Effector memory CD4-positive, alpha-beta T cell (primary cell): ENCODE measurements at regions not wholly inside any gene's neighbourhood (a gene's known extent, or its start where the extent isn't known, plus 50 kb on each side); places are given as distances from the start of the nearest gene placed in this dataset.
"Not testable (repeated sequence)": the region's sequence is repeated elsewhere in the genome, so short reads cannot be mapped to it uniquely, and the experiment has no call there.

Experiments
- DNase-seq, 3 donors: peaks; one replicate each; pipeline ENCODE4 v3.0.0-alpha.2; 2020
- H3K27ac ChIP-seq: 2 replicates; pipeline ENCODE4 v1.7.0; 2013; ENCODE audit warnings: mild to moderate bottlenecking, low read length, moderate library complexity; ENCODE audit not compliant: insufficient read depth, poor library complexity, severe bottlenecking
- H3K27me3 ChIP-seq: replicated peaks from 2 replicates; pipeline ENCODE4 v1.7.0; 2013; ENCODE audit warnings: mild to moderate bottlenecking, low read length; ENCODE audit not compliant: insufficient read depth, control insufficient read depth, poor library complexity, severe bottlenecking
- H3K36me3 ChIP-seq: 2 replicates; pipeline ENCODE4 v1.7.0; 2013; ENCODE audit warnings: mild to moderate bottlenecking, low read length, moderate library complexity; ENCODE audit not compliant: control insufficient read depth, insufficient read depth
- H3K4me1 ChIP-seq: 2 replicates; pipeline ENCODE4 v1.7.0; 2013; ENCODE audit warnings: low read length, mild to moderate bottlenecking; ENCODE audit not compliant: control insufficient read depth, insufficient read depth, poor library complexity, severe bottlenecking
- H3K4me3 ChIP-seq: 2 replicates; pipeline ENCODE4 v1.7.0; 2013; ENCODE audit warnings: low read length, low read depth, mild to moderate bottlenecking; ENCODE audit not compliant: insufficient read depth, poor library complexity, severe bottlenecking
- H3K9me3 ChIP-seq: 2 replicates; pipeline ENCODE4 v1.7.0; 2013; ENCODE audit warnings: mild to moderate bottlenecking, low read length, moderate library complexity; ENCODE audit not compliant: control insufficient read depth

- no peak for DNase-seq
Observed at GRCh38 chr5:71922584-71923106, 184.6 kb upstream of the MAP1B start.

GRCh38 chr5:71923755-71924154 is 183.5 kb upstream of the MAP1B start:
- Histone ChIP-seq H3K4me1 (no peaks in the 10 kb centered on the region), H3K36me3 (no peaks in the 10 kb centered on the region), H3K4me3 (no peak overlapping the region), H3K27me3 (no peaks in the 10 kb centered on the region), H3K27ac (no peak overlapping the region), H3K9me3 (no peaks in the 10 kb centered on the region)
- DNase-seq: no peak

More at GRCh38 chr5:71922584-71923106, 184.6 kb upstream of the MAP1B start:
- no peaks in the 10 kb centered on the region for H3K36me3 ChIP-seq
- no peaks in the 10 kb centered on the region for H3K4me1 ChIP-seq
- H3K4me3 ChIP-seq: no peak overlapping the region
- H3K27ac ChIP-seq: no peak overlapping the region
- H3K9me3 ChIP-seq: no peaks in the 10 kb centered on the region
- no peaks in the 10 kb centered on the region for H3K27me3 ChIP-seq

- H3K9me3 ChIP-seq: no peaks in the 10 kb centered on the region
- no peaks in the 10 kb centered on the region for H3K36me3 ChIP-seq
- no peaks in the 10 kb centered on the region for H3K4me1 ChIP-seq
- DNase-seq: no peak
- H3K27ac ChIP-seq: no peak overlapping the region
- no peaks in the 10 kb centered on the region for H3K27me3 ChIP-seq
- no peak overlapping the region for H3K4me3 ChIP-seq
Observed at GRCh38 chr5:71924325-71924724, 182.9 kb upstream of the MAP1B start.

- no peak for DNase-seq
- H3K27ac ChIP-seq: no peak overlapping the region
- no peak overlapping the region for H3K4me3 ChIP-seq
- H3K9me3 ChIP-seq: no peaks in the 10 kb centered on the region
- no peaks in the 10 kb centered on the region for H3K27me3 ChIP-seq
- no peaks in the 10 kb centered on the region for H3K4me1 ChIP-seq
- H3K36me3 ChIP-seq: no peaks in the 10 kb centered on the region
Observed at GRCh38 chr5:71924980-71925379, 182.3 kb upstream of the MAP1B start.

GRCh38 chr5:71925608-71926091 is 181.6 kb upstream of the MAP1B start:
- DNase-seq: no peak

GRCh38 chr5:71929003-71929402 is 178.3 kb upstream of the MAP1B start:
- DNase-seq: no peak
- H3K4me1 ChIP-seq: no peaks in the 10 kb centered on the region
- H3K4me3 ChIP-seq: no peak overlapping the region
- no peaks in the 10 kb centered on the region for H3K36me3 ChIP-seq
- no peak overlapping the region for H3K27ac ChIP-seq
- H3K27me3 ChIP-seq: no peaks in the 10 kb centered on the region
- H3K9me3 ChIP-seq: no peaks in the 10 kb centered on the region

More at GRCh38 chr5:71925608-71926091, 181.6 kb upstream of the MAP1B start:
- H3K36me3 ChIP-seq: no peaks in the 10 kb centered on the region
- H3K9me3 ChIP-seq: no peaks in the 10 kb centered on the region
- no peak overlapping the region for H3K27ac ChIP-seq
- H3K4me3 ChIP-seq: no peak overlapping the region
- no peaks in the 10 kb centered on the region for H3K27me3 ChIP-seq
- H3K4me1 ChIP-seq: no peaks in the 10 kb centered on the region

- H3K27me3 ChIP-seq, H3K9me3 ChIP-seq, H3K4me3 ChIP-seq, DNase-seq, H3K27ac ChIP-seq, H3K4me1 ChIP-seq, H3K36me3 ChIP-seq: not testable (repeated sequence)
Observed at GRCh38 chr5:71930554-71930953, 176.7 kb upstream of the MAP1B start.

GRCh38 chr5:71932131-71932654 is 175.1 kb upstream of the MAP1B start:
- H3K4me1 ChIP-seq: no peaks in the 10 kb centered on the region
- no peak overlapping the region for H3K4me3 ChIP-seq
- no peaks in the 10 kb centered on the region for H3K36me3 ChIP-seq
- H3K27ac ChIP-seq: no peak overlapping the region
- H3K27me3 ChIP-seq: no peaks in the 10 kb centered on the region
- no peak for DNase-seq
- no peaks in the 10 kb centered on the region for H3K9me3 ChIP-seq

GRCh38 chr5:71932655-71933338 is 174.5 kb upstream of the MAP1B start:
- Histone ChIP-seq H3K9me3 (no peaks in the 10 kb centered on the region), H3K4me3 (no peak overlapping the region), H3K27me3 (no peaks in the 10 kb centered on the region), H3K4me1 (no peaks in the 10 kb centered on the region), H3K27ac (no peak overlapping the region), H3K36me3 (no peaks in the 10 kb centered on the region)
- no peak for DNase-seq

- no peaks in the 10 kb centered on the region for H3K9me3 ChIP-seq
- no peak overlapping the region for H3K4me3 ChIP-seq
- no peak for DNase-seq
- H3K36me3 ChIP-seq: no peaks in the 10 kb centered on the region
- no peaks in the 10 kb centered on the region for H3K27me3 ChIP-seq
- H3K4me1 ChIP-seq: no peaks in the 10 kb centered on the region
- no peak overlapping the region for H3K27ac ChIP-seq
Observed at GRCh38 chr5:71934322-71934721, 173.0 kb upstream of the MAP1B start.
